Urothelium cell line (cell line): ENCODE measurements at regions not wholly inside any gene's neighbourhood (a gene's known extent, or its start where the extent isn't known, plus 50 kb on each side); places are given as distances from the start of the nearest gene placed in this dataset.
"Not testable (repeated sequence)": the region's sequence is repeated elsewhere in the genome, so short reads cannot be mapped to it uniquely, and the experiment has no call there.

ENCODE experiments used
- DNase-seq: peaks from one replicate; pipeline ENCODE4 v3.0.0; 2011; ENCODE audit warnings: low spot score, mixed read lengths
- FAIRE-seq: peaks from 2 replicates; lab custom pipeline; 2011; peaks lifted over from hg19 to GRCh38; lab: Jason Lieb, UNC

DNA sequence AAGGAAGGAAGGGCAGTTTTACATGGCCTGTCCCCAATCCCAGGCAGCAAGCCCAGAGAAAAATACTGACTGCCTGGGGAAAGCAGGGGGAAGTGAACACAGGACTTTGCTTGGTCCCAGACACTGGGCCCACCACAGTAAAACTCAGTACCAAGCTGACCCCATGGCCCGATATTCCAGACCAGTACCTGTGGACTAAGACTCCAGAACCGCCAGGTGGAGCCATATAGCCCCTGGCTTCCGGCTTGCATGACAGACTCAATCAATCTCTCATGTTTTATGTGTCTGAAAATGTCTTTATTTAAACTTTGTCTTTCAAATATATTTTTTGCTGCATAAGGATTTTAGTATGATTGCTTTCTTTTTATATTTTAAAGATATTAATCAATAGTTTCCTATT lies 767.9 kb upstream of the SLITRK6 start:
- no peak for DNase-seq
- FAIRE-seq: no peak

DNA sequence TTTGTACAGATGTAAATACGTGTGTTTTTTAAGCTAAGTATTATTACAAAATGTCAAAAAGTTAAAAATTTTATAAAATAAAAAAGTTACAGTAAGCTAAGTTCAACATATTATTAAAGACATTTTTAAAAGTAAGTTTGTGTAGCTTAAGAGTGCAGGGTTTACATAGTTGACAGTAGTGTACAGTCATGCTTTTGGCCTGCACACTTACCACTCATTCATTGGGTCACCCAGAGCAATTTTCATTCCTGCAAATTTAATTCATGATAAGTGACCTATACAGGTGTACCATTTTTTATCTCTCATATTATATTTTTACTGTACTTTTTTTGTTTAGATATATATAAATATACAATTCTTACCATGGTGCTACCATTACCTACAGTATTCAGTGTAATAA lies 769.9 kb upstream of the SLITRK6 start:
- DNase-seq: no peak
- no peak for FAIRE-seq

DNA sequence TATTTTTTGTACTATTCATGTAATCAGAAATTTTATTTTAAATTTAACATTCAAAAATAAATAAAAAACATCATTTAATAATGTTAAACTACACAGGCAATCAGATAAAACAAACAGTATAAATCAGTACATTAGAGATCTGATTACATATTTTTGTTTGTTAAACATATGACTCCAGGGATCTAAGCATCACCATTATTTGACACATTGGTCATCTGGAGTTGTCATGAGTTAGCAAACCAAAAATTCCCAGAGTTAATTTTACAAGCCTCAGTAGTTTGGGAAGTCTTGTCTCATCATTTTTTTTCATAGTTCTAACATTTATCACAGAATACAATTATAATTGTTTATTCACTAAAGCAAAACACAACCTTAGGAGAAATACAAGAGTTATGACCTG lies 770.8 kb upstream of the SLITRK6 start:
- no peak for DNase-seq
- no peak for FAIRE-seq

DNA sequence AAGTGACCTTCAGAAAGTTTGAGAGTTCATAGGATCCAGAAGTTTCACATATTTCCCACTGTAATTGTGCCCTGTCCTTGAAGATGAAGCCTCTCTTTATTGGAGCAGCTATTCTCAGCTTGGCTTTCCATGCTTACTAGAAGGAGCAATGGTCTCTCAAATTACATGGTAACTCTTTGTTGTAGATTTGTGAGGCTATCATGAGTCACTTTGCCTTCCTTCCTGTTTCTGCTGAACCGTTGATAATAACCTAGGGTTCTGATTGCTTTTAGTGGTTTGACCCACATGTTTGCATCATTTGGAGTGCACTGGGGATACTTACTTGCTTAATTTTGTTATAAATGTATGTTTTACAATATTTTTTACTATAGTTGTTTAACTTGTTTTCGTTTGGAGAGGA lies 772.9 kb upstream of the SLITRK6 start:
- DNase-seq (peak; percentile 4), FAIRE-seq (no peak)

DNA sequence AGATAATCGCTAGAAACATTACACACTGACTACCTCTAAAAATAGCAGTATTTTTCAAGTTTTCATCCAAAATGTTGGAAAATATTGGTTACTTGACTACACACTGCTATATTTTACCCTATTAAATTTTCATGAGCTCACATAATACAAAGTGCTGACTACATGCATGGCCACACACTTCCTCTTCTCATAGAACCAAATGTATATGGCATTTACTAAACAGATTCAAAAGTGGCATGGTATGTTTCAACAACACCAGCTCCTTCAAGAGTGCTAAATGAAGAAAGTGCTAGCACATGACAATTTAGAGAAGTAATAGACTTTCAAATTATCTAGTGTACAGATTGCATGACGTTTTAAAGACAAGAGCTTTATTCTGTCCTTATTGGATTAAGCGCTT lies 780.4 kb upstream of the SLITRK6 start:
- DNase-seq: no peak
- no peak for FAIRE-seq

DNA sequence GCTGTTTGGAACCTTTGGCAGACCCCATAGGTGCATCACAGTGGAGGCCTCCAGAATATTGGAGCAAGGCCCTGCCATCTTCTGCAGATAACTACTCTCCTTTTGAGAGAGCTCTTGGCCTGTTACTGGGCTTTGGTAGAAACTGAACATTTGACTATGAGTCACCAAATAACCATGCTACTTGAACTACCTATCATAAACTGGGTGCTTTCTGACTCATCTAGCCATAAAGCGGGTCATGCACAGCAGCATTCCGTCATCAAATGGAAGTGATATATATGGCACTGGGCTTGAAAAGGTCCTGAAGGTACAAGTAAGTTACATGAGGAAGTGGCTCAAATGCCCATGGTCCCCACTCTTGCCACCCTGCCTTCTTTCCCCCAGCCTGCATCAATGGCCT lies 782.5 kb upstream of the SLITRK6 start:
- DNase-seq: no peak
- no peak for FAIRE-seq

DNA sequence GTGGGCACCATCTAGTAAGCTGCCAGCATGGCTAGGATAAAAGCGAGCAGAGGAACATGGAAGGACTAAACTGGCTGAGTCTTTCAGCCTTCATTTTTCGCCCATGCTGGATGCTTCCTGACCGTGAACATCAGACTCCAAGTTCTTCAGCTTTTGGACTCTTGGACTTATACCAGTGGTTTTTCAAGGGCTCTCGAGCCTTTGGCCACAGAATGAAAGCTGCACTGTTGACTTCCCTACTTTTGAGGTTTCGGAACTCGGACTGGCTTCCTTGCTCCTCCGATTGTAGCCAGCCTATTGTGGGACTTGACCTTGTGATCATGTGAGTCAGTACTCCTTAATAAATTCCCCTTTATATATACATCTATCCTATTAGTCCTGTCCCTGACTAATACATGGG lies 785.1 kb upstream of the SLITRK6 start:
- FAIRE-seq (no peak), DNase-seq (no peak)

DNA sequence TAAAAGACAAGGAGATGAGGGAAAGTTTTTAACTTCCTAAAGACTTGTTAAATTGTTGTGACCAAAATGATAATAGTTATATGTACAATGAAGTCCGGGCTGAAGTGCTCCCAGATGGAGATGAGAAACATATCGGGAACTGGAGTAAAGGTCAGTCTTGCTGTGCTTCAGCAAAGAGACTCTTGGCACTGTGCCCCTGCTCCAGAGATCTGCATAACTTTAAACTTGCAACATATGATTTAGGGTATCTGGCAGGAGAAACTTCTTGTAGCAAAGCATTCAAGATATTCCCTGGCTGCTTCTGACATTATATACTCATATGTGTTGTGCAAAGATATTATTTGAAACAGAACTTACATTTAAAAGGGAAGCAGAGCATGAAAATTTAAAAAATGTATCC lies 786.6 kb upstream of the SLITRK6 start:
- no peak for FAIRE-seq
- DNase-seq: no peak

DNA sequence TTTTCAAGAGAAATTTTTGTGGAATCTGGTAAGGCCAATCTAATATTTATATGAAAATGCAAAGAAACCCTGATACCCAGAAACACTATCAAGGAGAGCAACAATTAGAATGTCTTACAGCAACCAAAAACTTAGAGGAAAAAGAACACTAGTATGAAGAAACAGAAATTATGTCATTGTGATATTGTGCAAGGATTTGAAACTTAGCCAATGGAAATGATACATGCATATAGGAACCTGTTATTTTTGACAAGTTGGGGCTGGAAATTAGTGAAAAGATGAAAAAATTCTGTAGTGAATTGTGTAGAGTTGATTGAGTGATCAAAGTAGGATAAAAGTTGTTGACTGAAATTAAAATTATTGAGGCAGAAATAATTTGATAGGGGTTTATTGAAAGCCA lies 792.6 kb upstream of the SLITRK6 start:
- DNase-seq: no peak
- no peak for FAIRE-seq

DNA sequence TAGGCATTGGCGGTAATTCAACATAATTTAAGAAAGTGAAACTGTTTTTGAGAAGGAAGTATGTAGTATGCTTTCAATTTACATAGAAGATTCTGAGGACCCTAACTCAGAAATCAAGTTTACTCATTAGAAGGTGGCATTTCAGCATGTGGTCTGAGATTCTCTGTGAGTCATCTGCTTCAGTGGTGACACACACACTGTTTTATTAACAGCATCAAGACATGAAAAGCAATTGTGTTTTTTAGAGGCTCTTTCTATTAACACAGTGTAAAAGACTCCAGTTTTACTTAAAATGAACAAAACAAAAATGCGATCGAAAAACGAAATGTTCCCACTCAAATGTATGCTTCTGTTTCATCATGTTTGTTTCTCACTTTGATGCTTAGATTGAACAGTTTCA lies 802.1 kb upstream of the SLITRK6 start:
- DNase-seq: peak; percentile 3
- no peak for FAIRE-seq

DNA sequence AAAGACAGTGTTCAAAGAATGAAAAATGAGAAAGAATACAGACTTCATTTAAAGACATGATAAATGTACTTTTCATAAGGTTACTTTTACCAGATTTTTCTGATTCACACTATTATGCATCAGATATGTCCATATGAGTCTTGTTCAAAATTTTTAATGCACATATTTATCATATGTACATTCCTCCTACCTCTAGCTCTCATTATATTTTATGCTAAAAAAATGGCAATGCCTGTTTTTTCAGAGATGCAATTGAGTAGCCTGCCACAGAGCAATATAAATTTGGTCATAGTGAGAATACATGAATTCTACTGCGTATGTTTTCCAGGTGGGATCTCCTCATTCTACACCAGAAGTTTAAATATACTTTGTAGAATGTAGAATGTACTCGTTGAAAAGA lies 807.0 kb upstream of the SLITRK6 start:
- FAIRE-seq (no peak), DNase-seq (no peak)

DNA sequence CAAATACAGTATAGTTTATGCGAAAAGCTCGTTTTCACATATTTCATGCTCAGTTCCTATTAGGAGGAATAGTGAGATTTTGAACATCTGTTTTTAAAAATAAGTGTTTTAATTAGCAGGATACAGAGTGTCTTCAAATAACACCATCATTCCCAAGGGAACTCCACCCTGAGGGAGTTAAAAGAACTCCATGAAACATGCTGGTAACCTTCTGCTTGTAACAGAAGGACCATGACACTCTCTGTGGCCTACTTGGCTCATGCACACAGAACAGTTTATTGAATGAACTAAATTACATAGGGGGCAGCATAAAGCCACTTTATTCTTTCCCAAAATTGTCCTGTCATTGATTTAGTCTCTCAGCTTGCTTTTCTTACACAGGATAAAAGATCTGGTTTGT lies 809.5 kb upstream of the SLITRK6 start:
- no peak for DNase-seq
- no peak for FAIRE-seq

DNA sequence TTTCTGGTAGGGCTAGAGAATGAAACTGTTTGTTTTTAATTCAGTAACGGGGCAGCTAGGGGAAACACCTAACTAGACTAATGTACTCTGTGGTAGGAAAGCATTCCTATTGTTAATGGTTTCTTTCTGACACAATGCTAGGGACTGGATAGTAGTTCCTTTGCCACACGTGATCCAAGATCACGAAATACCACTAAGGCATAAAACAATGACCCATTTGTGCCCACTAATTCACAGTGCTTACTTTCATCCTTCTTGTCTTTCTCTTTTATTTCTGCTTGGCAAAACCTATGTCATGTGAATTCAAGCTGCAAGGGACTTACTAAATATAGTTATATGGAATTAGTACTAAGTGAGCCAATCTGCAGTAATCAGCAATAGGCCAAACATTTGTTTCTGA lies 834.1 kb upstream of the SLITRK6 start:
- no peak for DNase-seq
- FAIRE-seq: no peak

DNA sequence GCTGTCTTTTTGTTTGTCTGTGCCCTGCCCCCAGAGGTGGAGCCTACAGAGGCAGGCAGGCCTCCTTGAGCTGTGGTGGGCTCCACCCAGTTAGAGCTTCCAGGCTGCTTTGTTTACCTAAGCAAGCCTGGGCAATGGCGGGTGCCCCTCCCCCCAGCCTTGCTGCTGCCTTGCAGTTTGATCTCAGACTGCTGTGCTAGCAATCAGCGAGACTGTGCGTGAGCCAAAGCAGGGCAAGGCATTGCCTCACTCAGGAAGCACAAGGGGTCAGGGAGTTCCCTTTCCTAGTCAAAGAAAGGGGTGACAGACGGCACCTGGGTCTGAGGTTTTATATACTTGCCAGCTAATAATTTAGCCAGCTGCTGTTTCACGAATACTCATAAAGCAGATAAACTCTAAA lies 852.0 kb upstream of the SLITRK6 start:
- not testable (repeated sequence) for FAIRE-seq

DNA sequence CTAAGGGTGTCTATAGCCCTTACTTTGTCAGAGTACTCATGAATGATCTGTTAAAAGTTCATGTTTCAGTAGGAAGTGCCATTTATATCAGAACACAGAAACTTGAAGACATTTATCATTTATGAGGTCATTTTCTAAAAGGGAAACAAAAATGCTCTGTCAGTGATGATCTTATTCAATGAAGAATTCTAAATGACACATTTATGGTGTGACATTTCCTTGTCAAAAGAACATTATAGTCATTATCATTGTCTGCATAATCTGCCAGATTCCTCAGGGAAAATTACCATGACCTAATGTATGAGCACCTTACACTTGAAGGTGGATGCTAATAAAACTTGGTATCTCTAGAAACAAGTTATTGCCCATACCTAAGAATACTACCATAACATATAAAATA lies 853.8 kb upstream of the SLITRK6 start:
- no peak for FAIRE-seq
- DNase-seq: no peak

More for the DNA sequence above, 852.0 kb upstream of the SLITRK6 start:
- not testable (repeated sequence) for DNase-seq

DNA sequence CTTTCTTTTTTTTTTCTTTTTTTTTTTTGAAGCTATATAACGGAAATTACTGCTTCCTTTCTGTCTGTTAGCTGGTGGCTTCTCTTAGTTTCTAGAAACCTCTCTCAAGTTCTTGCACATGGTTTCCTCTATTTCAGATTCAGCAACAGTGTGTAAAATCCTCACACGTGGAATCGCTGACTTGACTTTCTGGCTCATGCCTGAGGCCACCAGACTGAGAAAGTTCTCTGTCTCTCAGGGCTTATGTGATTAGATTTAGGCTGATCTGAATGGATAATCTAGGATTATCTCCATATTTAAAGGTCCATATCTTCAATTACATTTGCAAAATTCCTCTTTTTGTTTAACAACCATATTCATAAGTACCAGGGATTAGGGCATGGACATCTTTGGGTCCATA lies 856.3 kb upstream of the SLITRK6 start:
- DNase-seq (no peak), FAIRE-seq (no peak)

DNA sequence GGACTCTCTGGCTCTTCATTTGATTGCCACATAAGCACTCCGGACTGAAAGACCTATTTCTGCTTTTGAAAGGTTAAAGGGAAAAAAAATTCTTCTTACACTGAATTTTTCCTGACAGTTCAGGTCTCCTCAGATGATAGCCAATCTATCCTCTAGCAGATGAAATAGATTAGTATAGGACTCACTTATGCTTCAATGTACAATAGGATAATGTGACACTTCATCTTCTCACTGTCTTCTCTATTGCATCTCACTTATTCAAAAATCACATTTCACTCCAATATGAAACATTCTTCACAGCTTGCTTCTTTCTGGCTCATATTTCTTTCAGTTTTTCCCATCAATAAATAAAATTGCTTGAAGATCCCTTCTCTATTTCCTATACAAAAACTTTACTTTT lies 860.9 kb upstream of the SLITRK6 start:
- no peak for FAIRE-seq
- no peak for DNase-seq

DNA sequence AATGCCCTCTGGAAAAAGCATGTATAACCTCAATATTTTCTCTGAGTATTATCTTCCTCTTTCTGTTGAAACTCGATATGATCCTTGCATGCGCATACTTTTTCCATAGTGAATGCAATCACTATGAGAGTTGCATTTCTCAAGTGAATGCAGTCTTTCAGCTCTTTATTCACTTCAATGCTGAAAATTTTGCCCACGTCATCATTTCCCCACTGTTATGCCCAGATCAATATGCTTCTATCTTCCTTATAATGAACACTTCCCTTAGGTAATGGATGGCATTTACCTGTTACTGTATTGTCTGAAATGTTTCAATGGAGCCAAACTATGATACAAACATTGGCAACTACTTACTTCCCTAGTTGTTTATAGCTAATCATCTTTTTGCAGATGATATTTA lies 866.6 kb upstream of the SLITRK6 start:
- no peak for FAIRE-seq

DNA sequence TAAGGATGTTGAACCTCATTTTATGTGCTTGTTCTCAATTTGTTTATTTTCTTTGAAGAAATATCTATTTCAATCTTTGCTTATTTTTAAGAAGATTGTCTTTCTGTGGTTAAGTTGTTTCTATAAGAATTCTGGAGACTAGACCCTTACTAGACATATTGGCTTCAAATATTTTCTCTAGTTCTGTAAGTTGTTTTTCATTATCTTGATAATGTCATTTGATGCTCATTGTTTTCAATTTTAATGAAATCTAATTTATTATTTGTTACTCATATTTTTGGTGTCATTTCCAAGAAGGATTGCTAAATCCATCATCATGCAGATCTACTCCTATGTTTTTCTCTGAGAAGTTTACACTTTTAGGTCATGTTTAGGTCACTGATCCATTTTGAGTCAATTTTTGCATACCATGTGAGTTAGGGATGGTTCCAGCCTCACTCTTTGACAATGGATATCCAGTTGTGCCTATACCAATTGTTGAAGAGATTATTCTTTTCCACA lies 874.8 kb upstream of the SLITRK6 start:
- no peak for DNase-seq
- no peak for FAIRE-seq

More for the DNA sequence above, 866.6 kb upstream of the SLITRK6 start:
- DNase-seq: no peak

DNA sequence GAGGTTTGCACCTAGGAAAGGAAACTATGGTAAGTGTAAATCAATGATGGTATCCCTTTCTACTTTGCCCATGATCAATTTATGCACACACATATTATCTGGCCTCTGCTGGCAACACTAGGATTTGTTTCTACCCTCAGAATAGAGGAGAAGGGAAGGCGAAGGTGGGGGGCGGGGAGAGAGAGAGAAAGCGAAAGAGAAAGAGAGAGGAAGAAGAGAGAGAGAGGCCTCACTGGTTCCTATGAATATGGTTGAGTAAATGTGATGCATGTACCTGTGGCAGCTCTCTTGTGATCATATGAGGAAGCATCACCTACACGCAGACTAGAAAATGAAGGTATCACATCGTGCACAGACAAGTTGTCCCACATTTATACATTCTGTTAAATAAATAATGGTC lies 882.0 kb upstream of the SLITRK6 start:
- DNase-seq (no peak), FAIRE-seq (no peak)

DNA sequence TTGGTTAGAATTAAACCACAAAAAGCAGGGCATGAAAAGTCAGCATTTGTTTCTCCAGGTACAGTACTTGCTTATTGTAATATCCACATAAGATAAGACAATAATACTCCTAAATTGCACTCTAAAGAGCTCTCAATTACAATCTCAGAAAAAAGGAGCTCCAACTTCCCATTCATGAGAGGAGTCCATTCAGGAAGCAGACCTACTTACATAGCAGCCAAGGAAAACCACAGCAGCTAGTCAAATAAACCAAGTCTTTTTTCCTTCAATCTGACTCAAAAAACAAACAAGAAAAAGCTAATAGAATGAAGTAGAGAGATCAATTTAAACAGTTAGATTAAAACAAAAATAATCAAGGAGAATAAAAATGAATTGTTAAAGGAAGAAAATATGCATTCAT lies 885.2 kb upstream of the SLITRK6 start:
- no peak for DNase-seq
- FAIRE-seq: no peak

DNA sequence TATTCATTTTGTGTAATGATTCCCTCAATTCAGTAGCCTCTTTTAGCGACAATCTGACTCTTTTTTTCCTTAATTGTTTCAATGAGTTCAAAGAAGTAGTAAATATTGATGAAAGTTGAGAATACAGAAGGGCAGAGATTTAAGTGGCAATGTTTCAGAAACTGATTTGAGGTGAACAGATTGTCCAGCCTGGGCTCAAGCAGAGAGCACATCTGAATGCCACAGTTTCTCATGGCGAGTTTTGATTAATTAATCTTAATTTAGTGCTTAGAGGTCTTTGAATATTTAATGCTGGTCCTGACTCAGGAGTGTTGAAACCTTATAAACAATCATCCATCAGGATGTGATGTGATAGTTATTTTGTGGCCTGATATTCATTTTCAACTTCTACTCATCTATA lies 890.7 kb upstream of the SLITRK6 start:
- DNase-seq (no peak), FAIRE-seq (no peak)

DNA sequence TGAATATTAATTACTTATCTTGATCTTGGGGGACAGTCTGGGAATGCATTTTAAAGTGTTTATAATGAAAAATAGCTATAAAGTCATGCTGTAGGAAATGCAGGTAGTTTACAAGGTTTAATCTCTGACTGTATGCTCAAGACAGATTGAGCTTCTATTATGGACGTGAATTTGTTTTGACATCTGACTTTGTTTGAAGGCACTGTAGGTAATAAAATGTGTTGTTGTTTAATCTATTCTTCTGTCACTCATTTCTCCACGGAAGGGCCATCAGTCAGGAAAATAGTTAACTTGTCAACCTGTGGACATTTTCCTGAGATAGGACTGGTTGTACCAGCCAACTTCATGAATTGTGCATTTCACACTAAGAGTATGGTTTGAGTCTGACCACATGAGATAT lies 893.1 kb upstream of the SLITRK6 start:
- FAIRE-seq (no peak), DNase-seq (no peak)

DNA sequence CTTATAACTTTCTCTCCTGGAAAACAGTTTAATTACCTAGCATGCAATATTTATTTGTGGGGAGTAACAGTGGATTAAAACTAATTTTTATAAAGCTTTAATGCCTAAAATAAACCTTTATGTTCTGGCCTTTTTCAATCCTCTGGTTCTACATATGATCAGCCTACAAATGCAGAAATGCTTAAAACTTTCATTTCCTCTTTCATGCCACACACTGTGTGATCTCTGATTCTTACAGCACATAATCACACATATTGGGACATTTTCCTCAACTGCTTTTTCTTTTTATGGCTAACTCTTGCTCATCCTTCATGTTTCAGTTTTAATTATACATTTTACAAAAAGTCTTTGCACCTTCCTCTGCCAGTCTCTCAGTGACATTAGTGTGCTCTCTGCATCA lies 910.8 kb upstream of the SLITRK6 start:
- DNase-seq: no peak
- FAIRE-seq: no peak
